ENCODE measurements at regions not wholly inside any gene's neighbourhood (a gene's known extent, or its start where the extent isn't known, plus 50 kb on each side); places are given as distances from the start of the nearest gene placed in this dataset.
"Not testable (repeated sequence)": the region's sequence is repeated elsewhere in the genome, so short reads cannot be mapped to it uniquely, and the experiment has no call there.

DNA sequence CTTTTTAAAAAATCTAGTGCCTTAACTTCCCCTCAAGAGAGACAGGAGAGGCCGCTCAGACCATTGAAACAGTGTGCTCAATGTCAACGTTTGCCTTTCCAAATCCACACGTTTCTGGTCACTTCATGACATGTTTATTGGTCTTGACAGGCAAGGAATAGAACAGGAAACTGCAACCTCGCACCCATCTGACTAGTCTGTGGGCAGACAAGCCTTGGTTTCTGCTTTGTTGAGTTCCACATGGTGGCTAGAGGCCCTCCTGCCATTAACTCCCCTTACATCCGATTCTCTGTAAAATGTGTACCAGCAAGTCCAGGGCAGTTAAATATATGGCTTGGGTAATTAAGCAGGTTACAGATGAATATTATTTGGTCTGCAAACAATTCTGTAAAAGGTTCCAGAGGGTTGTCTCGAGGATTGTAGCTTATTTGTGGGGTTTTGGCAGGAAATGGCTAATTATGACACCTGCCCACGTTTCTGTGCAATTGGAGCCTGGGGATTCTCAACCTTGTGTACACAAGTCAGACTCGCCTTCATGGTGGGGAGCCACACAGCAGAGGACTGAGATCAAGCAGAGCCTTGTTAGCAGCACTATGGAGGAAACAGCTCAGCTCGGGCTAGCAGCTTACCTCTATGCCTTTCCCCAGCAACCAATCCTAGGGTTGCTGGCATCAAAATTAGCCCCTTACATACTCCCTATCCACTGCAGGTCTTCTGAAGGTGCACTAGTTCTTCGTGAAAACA lies 317.5 kb upstream of the IGF1R start:
- no peak for DNase-seq

GRCh38 chr15:98331676-98332075 lies 316.7 kb upstream of the IGF1R start:
- DNase-seq, result no peak

DNA sequence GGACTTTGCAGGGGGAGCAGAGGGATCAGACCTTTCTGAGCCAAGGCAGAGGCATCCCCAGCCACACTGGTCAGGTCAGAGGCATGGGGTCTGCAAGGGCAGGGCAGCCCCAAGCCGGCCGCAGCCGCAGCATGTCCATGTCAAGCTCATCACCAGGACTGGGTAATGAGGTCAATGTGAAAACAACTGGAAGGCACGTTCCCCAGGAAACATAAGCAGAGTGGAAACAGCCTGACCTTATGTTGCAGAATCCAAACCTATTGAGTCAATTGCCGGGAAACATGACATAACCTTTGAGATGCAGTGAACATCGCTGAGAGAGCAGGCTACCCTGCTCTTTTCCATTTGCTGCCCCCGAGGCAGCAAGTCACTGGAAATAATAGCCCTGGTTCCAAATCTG lies 315.1 kb upstream of the IGF1R start:
- no peak for DNase-seq

- no peak for DNase-seq
These were observed 305.4 kb upstream of the IGF1R start for GRCh38 chr15:98342911-98343310.

DNA sequence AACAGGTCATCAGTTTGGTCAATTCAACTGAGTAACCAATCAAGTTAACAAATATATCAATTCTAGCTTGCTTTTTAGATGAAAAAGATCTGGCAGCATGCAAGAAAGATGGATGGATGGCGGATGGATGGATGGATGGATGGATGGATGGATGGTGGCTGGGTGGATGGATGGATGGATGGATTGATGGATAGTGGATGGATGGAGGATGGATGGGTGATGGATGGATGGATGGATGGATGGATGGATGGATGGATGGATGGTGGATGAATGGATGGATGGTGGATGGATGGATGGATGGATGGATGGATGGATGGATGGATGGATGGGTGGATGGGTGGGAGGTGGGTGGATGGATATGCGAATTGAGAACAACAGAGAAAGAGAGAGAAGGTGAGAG lies 303.7 kb upstream of the IGF1R start:
- DNase-seq, result no peak

DNA sequence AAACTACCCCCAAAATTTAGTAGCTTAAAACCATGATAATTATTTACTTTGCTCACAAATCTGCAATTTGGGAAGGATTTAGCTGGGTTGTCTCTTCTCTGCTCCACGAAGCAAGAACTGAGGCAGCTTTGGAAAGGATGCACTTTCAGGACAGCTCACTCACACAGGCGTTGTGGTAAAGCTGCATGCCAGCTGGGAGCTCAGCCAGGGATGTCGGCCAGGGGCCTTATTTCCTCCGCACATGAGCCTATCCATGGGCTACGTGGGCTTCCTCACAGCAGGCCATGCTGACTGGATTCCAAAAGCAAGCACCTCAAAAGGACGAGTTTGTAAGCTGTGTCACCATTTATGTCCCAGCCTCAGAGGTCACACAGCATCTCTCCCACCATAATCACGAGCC lies 301.3 kb upstream of the IGF1R start:
- no peak for DNase-seq

- no peak for DNase-seq
These were observed 300.5 kb upstream of the IGF1R start for GRCh38 chr15:98347866-98348265.

DNA sequence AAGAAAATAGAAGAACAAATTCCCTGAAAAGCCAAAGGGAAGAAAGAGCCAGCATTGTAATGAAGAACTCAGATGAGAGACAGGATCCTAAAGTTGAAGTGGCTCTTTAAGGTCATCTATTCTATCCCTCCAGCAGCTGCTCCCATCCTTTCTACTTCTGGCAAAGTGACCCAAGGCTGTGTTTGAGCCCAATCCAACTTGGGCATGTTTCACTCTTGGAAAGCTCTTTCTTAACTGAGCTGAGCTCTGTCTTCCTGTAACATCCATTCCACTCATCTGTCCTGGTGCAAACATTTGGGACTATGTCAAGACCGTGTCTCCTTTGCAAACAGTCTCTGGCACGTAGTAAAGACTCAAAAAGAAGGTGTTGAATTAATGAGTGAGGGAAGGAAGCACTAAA lies 298.1 kb upstream of the IGF1R start:
- no peak for DNase-seq

DNA sequence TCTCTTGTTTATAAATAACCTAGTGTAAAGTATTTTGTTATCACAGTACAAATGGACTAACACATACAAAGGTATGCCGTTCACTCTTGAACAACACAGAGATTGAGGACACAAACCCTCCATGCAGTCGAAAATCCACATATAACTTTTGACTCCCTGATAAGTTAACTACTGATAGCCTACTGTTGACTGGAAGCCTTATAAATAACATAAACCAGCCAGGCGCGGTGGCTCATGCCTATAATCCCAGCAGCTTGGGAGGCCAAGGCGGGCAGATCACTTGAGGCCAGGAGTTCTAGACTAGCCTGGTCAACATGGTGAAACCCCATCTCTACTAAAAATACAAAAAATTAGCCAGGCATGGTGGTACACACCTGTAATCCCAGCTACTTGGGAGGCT lies 290.1 kb upstream of the IGF1R start:
- not testable (repeated sequence) for DNase-seq

DNA sequence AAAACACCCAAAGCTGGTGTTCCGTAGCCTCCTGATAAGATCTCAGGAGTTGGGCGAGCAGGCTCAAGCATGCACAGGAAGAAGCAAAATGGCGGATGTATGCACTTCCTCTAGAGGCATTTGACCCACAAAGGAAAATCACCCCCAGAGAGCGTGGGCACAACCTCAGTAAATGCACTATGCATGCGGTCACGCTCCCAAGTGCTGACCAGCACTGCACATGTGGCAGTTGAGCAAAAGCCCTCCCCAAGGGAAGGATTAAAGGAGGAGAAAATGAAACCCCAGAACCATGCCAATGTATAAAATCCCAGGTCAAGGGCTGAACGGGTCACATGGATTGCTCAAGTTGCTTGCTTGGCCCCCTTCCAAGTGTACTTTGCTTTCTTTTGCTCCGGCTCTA lies 289.4 kb upstream of the IGF1R start:
- DNase-seq, result no peak

GRCh38 chr15:98363416-98363815 lies 284.9 kb upstream of the IGF1R start:
- no peak for DNase-seq

DNA sequence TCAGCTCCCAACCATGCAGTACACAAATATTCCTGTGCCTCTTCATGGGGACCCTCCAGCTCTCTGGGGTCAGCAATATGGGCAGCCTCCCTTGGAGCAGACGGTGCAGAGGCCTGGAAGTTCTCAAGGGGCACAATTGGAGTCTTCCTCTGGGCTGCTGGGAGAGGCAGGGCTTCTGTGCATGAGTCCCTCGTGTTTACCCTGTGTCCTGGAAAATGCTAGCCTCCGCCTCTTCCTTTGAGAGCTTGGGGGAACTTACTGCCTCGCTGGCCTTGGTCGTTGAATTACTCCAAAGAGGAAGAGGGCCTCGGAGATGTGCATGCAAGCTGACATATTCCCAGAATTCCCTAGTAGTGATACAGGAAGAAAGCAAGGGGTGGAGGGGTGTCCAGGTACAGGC lies 284.4 kb upstream of the IGF1R start:
- DNase-seq, result no peak

DNA sequence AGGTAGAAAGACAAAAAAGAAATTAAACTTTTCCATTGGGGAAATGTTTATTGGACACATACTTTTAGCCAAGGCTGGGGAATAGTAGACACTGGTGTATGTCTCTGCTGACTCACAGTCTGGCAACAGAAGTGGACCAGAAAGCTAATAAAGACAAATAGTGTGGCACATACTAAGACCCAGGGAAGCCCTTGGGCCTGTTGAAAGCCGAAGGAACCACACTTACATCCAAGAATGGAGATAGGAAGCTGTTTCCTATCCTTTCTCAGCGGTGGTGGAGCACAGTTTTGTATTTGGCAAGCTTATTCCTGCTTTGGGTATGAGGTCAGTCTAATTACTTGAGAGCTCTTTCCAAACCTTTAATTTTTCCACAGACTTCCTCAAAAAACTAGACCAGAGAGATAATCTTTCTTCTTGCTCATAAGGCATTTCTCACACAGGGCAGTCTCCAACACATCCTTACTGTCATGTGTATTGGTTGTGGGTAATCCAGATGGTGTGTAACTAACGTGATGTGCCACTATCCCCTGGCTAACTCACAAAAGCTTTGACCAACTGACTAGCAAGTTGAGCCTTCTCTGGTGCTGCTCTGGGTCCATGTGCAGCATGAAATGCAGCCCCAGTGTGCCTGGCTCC lies 279.1 kb upstream of the IGF1R start:
- no peak for DNase-seq

- no peak for DNase-seq
These were observed 272.6 kb upstream of the IGF1R start for GRCh38 chr15:98375513-98376340.

GRCh38 chr15:98380721-98381120 lies 267.6 kb upstream of the IGF1R start:
- DNase-seq, result no peak

DNA sequence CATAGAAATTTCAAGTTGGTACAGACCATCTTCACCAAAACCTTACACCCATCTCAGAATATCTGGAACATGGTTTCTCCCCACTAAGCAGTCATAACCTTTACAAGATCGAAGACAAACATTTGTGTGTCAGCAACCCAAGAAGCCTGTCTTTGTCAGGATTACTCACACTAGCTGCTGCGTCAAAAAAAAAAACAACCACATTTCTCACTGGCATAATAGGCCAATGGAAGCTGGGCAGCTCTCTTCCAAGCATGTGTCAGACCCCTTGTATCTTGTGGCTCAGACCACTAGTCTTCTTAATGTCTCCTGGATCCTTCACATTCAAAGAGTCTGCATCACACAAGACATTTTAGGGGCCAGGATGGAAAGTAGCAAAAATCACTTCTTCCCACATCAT lies 266.9 kb upstream of the IGF1R start:
- DNase-seq, result no peak

GRCh38 chr15:98382139-98382538 lies 266.2 kb upstream of the IGF1R start:
- no peak for DNase-seq

- DNase-seq, result no peak
These were observed 264.8 kb upstream of the IGF1R start for GRCh38 chr15:98383571-98383970.

GRCh38 chr15:98384328-98385029 lies 263.9 kb upstream of the IGF1R start:
- peak; percentile 19 for DNase-seq

DNA sequence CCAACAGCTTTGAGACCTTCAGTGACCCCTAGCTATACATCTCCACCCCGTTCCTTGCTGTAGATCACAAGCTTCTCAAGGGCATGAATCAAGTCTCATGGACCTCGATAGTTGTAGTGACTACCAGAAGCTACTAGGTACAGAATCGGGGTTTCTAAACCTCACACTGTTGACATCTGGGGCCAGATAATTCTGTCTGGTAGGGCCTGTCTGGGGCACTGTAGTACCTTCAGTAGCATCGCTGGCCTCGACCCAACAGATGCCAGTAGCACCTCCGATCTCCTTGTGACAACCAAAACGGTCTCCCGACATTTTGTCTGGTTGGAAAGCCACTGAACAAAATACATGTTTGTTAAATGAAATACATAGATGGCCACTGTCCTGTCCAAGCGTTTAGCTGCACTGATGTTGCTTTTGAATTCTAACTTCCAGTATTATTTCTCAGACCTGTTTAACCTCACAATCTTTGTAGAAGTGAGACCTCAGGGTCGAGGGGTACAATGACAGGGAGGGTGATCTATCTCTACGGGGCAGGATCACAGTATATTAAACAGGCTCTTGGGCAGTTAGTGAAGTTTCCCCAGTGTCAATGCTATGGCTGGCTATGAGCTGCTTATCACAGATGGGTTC lies 262.5 kb upstream of the IGF1R start:
- DNase-seq, result no peak

GRCh38 chr15:98386561-98386960 lies 261.8 kb upstream of the IGF1R start:
- no peak for DNase-seq

- DNase-seq, result no peak
These were observed 260.5 kb upstream of the IGF1R start for GRCh38 chr15:98387866-98388265.

All from right forelimb (tissue), 1 donor.